Endometrium (tissue), 2 donors: ENCODE measurements at regions not wholly inside any gene's neighbourhood (a gene's known extent, or its start where the extent isn't known, plus 50 kb on each side); places are given as distances from the start of the nearest gene placed in this dataset.
"Not testable (repeated sequence)": the region's sequence is repeated elsewhere in the genome, so short reads cannot be mapped to it uniquely, and the experiment has no call there.

Experiments used
- FAIRE-seq: peaks from 2 replicates; lab custom pipeline; 2012; peaks lifted over from hg19 to GRCh38; lab: Jason Lieb, UNC
- donor health status: control.
- donor health status: control.

GRCh38 chr3:86887876-86888275 is 103.1 kb downstream of the VGLL3 start:
- FAIRE-seq: no peak

GRCh38 chr3:86880066-86880465 is 110.9 kb downstream of the VGLL3 start:
- FAIRE-seq: no peak

DNA sequence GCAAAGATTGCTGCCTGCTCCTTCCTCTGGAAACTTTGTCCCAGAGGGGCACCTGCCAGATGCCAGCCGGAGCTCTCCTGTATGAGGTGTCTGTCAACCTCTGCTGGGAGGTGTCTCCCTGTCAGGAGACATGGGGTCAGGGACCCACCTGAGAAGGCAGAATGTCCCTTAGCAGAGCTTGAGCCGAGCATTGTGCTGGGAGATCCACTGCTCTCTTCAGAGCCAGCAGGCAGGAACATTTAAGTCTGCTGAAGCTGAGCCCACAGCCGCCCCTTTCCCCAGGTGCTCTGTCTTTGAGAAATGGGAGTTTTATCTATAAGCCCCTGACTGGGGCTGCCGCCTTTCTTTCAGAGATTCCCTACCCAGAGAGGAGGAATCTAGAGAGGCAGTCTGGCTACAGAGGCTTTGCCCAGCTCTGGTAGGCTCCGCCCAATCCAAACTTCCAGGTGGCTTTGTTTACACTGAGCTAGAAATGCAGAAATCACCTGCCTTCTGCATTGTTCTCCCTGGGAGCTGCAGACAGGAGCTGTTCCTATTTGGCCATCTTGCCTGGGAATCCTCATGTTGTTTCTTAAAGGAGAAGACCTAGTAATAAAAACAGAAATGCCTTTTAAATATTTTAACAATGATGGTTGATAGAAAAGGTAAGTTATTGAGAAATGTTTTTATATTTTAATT is 114.3 kb downstream of the VGLL3 start:
- FAIRE-seq: not testable (repeated sequence)

DNA sequence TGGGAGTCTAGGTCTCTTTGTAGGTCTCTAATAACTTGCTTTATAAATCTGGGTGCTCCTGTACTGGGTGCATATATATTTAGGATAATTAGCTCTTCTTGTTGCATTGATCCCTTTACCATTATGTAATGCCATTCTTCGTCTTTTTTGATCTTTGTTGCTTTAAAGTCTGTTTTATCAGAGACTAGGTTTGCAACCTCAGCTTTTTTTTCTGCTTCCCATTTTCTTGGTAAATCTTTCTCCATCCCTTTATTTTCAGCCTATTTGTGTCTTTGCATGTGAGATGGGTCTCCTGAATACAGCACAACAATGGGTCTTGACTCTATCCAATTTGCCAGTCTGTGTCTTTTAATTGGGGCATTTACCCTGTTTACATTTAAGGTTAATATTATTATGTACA is 116.2 kb downstream of the VGLL3 start:
- FAIRE-seq: not testable (repeated sequence)

- FAIRE-seq: no peak
These were observed 121.4 kb downstream of the VGLL3 start for GRCh38 chr3:86869566-86869965.

DNA sequence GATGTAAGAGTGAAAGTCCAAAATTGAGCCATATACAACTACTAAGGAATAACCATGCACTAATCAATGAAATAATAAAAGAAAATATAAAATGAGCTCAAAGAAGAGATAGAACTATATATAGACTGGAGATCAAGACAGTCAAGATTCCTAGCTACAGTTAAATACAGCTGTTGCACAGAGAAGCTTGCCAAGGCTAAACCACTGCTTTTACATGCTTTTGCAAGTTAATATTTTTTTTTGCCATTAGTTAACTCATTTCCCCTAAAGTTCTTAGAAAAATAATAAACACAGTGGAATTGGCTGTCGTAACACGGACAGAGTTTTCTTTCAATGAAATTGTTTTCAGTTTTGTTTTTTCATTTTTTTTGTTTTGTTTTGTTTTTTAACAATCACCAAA is 123.0 kb downstream of the VGLL3 start:
- FAIRE-seq: peak; percentile 91

GRCh38 chr3:86865506-86865905 is 125.4 kb downstream of the VGLL3 start:
- FAIRE-seq: no peak

DNA sequence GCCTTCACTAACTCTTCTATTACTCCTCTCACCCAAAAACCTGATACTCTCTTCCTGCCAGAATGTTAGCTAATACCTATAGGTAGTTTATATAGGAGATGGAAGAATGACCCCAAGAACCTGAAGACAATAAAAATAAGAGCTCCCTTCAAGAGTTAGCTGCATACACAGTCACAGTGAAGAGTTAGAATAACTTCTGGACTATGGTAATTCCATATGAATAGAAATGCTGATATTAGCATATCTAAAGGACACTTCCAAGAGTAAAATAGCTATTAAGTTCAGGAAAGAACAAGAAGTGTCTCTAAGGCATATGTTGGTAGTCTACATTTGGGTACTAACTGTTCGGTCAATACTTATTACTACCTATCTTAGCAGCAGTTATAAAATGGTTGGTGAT is 134.2 kb downstream of the VGLL3 start:
- no peak for FAIRE-seq

DNA sequence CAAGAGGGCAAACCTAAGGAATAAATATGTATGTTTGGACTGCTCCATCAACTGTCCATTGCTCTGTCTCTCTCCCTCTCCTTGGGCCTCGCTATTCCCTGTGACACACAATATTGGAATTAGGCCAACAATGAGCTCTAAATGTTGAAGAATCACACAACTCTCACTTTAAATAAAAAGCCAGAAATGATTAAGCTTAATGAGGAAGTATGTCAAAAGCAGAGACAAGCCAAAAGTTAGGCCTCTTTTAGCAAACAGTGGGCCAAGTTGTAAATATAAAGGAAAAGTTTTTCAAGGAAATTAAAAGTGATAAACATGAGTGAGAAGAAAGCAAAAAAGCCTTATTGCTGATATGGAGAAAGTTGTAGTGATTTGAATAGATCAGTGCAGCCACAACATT is 141.0 kb downstream of the VGLL3 start:
- no peak for FAIRE-seq

DNA sequence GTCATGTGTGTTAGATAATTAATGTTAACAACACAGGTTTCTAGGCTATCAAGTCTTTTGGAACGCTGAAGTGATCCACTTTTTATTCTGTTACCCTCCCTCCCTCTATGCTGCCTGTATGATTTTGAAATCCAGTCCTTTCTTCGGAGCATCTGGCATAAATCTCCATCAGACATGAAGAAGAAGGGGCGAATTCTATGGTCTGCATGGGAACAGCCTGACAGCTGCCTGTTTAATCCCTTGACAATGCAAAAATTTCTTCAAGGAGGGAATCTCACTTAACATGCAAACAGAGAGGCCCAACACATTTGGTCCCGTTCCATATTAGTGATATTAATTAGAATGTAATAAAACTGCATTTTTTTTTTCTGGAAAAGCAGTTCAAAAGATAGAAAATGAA is 145.2 kb downstream of the VGLL3 start:
- FAIRE-seq: no peak

DNA sequence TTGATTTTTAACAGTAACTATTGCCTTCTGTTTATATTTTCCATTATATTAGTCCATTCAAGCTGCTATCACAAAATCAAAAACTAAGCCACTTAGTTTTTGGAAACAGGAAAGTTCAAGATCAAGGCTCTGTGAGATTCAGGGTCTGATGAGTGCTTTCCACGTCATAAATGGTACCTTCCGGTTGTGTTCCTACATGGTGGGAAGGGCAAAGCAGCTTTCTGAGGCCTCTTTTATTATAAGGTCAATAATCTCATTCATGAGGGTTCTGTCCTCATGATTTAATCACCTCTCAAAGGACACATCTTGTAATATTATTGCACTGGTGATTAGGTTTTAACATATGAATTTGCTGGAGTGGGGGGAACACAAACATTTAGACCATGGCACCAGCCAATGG is 152.0 kb downstream of the VGLL3 start:
- no peak for FAIRE-seq

DNA sequence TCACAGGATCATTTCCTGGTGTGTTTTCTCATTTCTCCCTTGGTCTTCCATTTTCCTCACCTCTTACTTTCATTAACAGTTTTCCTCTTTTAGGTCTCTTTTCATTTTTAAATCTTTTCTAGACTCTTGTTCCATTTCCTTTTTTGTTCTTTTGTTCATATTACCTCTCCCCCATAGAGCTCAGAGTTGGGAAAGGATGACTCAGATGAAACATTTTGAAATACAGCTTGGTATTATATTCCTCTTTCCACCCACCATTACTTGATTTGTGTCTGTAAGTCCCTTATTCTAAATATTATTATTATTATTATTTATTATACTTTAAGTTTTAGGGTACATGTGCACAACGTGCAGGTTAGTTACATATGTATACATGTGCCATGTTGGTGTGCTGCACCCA is 153.1 kb downstream of the VGLL3 start:
- FAIRE-seq: no peak

DNA sequence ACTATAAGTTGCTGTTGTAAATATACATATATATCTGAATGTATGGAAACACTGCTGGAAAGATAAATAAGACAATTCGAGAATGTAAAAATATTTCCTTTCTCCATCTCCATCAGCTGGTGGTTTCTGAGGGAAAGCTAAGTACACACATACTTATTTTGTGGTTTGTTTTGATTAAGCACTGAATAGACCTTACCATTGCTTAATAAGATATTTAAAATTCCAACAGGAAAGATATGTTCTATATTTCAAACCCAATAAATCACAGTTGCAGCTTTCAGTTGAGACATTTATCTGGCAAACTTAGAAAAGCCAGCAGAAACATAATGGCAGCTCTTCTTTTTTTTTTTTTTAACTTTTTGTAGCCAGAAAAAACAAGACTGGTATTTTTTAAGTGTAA is 160.4 kb downstream of the VGLL3 start:
- no peak for FAIRE-seq

- FAIRE-seq: no peak
These were observed 162.2 kb downstream of the VGLL3 start for GRCh38 chr3:86828751-86829150.

GRCh38 chr3:86827582-86827981 is 163.4 kb downstream of the VGLL3 start:
- not testable (repeated sequence) for FAIRE-seq

GRCh38 chr3:86826292-86826691 is 164.7 kb downstream of the VGLL3 start:
- no peak for FAIRE-seq

GRCh38 chr3:86815880-86816279 is 175.1 kb downstream of the VGLL3 start:
- FAIRE-seq: no peak

- FAIRE-seq: no peak
These were observed 175.9 kb downstream of the VGLL3 start for GRCh38 chr3:86814918-86815655.

- FAIRE-seq: no peak
These were observed 176.6 kb downstream of the VGLL3 start for GRCh38 chr3:86814321-86814720.

GRCh38 chr3:86801921-86802320 is 189.0 kb downstream of the VGLL3 start:
- FAIRE-seq: no peak

GRCh38 chr3:86801066-86801465 is 189.9 kb downstream of the VGLL3 start:
- no peak for FAIRE-seq

- FAIRE-seq: no peak
These were observed 190.8 kb downstream of the VGLL3 start for GRCh38 chr3:86800116-86800515.

- FAIRE-seq: no peak
These were observed 193.0 kb downstream of the VGLL3 start for GRCh38 chr3:86797946-86798345.
